Activated T-cell treated with anti-CD3 and anti-CD28 coated beads for 24 hours (primary cell): ENCODE measurements at regions not wholly inside any gene's neighbourhood (a gene's known extent, or its start where the extent isn't known, plus 50 kb on each side); places are given as distances from the start of the nearest gene placed in this dataset.

Experiments
- DNase-seq: peaks from one replicate; pipeline ENCODE4 v3.0.0-alpha.2; 2020; ENCODE audit warnings: low read depth

- no peak for DNase-seq
Measured at GRCh38 chr13:107743983-107744382, 471.4 kb downstream of the LIG4 start.

- no peak for DNase-seq
Measured at GRCh38 chr13:107743526-107743925, 471.8 kb downstream of the LIG4 start.

- no peak for DNase-seq
Measured at GRCh38 chr13:107743100-107743499, 472.2 kb downstream of the LIG4 start.

- no peak for DNase-seq
Measured at GRCh38 chr13:107742544-107742943, 472.8 kb downstream of the LIG4 start.

GRCh38 chr13:107738004-107738403, 477.3 kb downstream of the LIG4 start:
- DNase-seq, result no peak

- no peak for DNase-seq
Measured at GRCh38 chr13:107736731-107737130, 478.6 kb downstream of the LIG4 start.

- DNase-seq, result no peak
Measured at GRCh38 chr13:107736170-107736569, 479.2 kb downstream of the LIG4 start.

- DNase-seq, result no peak
Measured at GRCh38 chr13:107734891-107735625, 480.3 kb downstream of the LIG4 start.

- no peak for DNase-seq
Measured at GRCh38 chr13:107733276-107733675, 482.1 kb downstream of the LIG4 start.

GRCh38 chr13:107730813-107731212, 484.5 kb downstream of the LIG4 start:
- DNase-seq, result no peak

GRCh38 chr13:107721125-107721869, 494.0 kb downstream of the LIG4 start:
- no peak for DNase-seq

- DNase-seq, result no peak
Measured at GRCh38 chr13:107716741-107717140, 498.6 kb downstream of the LIG4 start.

- no peak for DNase-seq
Measured at GRCh38 chr13:107716241-107716640, 499.1 kb downstream of the LIG4 start.

- no peak for DNase-seq
Measured at GRCh38 chr13:107715496-107715895, 499.8 kb downstream of the LIG4 start.

- no peak for DNase-seq
Measured at GRCh38 chr13:107713314-107713713, 502.0 kb downstream of the LIG4 start.

GRCh38 chr13:107712145-107712860, 503.0 kb downstream of the LIG4 start:
- no peak for DNase-seq

- no peak for DNase-seq
Measured at GRCh38 chr13:107690181-107690580, 525.2 kb downstream of the LIG4 start.

GRCh38 chr13:107685876-107686275, 529.5 kb downstream of the LIG4 start:
- DNase-seq, result no peak

GRCh38 chr13:107681600-107681999, 533.7 kb downstream of the LIG4 start:
- no peak for DNase-seq

GRCh38 chr13:107680115-107680514, 535.2 kb downstream of the LIG4 start:
- DNase-seq, result no peak

- no peak for DNase-seq
Measured at GRCh38 chr13:107678075-107678689, 537.2 kb downstream of the LIG4 start.

GRCh38 chr13:107675847-107676550, 539.3 kb downstream of the LIG4 start:
- DNase-seq, result no peak
